B cell (primary cell): ENCODE measurements at regions not wholly inside any gene's neighbourhood (a gene's known extent, or its start where the extent isn't known, plus 50 kb on each side); places are given as distances from the start of the nearest gene placed in this dataset.

Source experiments
- EZH2 ChIP-seq: IDR thresholded peaks from 2 replicates; pipeline ENCODE4 v1.6.1; 2012; ENCODE audit warnings: borderline replicate concordance, low read depth, mild to moderate bottlenecking, moderate library complexity, low read length; ENCODE audit not compliant: insufficient read depth, poor library complexity, severe bottlenecking
- TF ChIP-seq, protein P1 (sequence below): fragments of 200-600 bp; IDR thresholded peaks from one replicate; pipeline ENCODE4 v1.8.0; 2022; ENCODE audit warnings: antibody characterized with exemption, mild to moderate bottlenecking

DNA sequence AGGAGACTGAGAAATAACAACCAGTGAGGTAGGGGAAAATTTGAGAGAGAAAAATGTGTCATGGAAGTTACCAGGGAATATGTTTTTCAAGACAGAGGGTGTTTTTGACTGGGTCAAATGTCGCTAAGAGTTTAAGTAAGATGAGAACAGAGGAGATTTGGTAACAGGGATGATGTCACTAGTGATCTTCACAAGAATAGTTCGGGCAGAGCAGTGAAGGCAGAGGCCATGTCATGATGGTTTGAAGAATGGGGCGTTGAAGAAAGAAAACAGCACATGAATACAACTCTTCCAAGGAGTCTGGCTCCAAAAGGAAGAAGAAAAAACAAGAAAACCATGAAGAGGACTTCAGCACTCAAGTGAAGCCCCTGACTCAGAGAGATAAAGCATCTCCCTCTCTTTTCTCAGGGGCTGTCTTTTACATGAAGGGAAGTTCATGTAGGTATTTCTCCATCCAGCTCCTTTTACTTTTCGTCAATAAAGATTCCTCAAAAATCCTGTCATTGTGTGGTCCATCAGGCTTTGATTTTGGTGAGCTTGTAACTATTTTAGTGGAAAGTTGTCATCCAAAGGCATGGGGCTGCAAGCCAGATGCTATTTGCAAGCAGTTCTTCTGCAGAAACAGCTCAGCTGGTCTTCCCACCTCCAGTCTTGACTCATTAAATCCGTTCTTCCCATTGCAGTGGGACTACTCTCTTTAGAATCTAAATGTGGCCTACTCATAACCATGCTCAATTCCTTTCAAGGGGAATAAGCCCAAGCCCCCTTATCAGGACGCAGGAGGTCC, 397.3 kb downstream of the LMX1A start:
- TF ChIP-seq EZH2, result no peak
- TF ChIP-seq, protein P1, sequence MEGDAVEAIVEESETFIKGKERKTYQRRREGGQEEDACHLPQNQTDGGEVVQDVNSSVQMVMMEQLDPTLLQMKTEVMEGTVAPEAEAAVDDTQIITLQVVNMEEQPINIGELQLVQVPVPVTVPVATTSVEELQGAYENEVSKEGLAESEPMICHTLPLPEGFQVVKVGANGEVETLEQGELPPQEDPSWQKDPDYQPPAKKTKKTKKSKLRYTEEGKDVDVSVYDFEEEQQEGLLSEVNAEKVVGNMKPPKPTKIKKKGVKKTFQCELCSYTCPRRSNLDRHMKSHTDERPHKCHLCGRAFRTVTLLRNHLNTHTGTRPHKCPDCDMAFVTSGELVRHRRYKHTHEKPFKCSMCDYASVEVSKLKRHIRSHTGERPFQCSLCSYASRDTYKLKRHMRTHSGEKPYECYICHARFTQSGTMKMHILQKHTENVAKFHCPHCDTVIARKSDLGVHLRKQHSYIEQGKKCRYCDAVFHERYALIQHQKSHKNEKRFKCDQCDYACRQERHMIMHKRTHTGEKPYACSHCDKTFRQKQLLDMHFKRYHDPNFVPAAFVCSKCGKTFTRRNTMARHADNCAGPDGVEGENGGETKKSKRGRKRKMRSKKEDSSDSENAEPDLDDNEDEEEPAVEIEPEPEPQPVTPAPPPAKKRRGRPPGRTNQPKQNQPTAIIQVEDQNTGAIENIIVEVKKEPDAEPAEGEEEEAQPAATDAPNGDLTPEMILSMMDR, result no peak
